IMR-90 (cell line): ENCODE measurements at regions not wholly inside any gene's neighbourhood (a gene's known extent, or its start where the extent isn't known, plus 50 kb on each side); places are given as distances from the start of the nearest gene placed in this dataset.
A peak's percentile ranks its signal among the peaks of the same experiment; 100 is the strongest.

Experiments used
- ATAC-seq: fragments of 200-7000 bp; cut with Tn5 transposase; 2 replicates; pipeline ENCODE4 v1.9.1; 2020; ENCODE audit warnings: low read depth, mild to moderate bottlenecking, moderate library complexity
- BruUV-seq: library from RNA; stranded (reverse); fragments of 400-500 nt; replicated peaks from 2 replicates; lab custom pipeline; 2021; lab: Mats Ljungman, UMichigan
- CTCF ChIA-PET: fragments of 300-600 bp; formaldehyde crosslinking; extraction: SDS; loops from one replicate; lab custom pipeline; 2021; ENCODE audit warnings: antibody characterized with exemption; lab: Yijun Ruan, JAX
- POLR2A ChIA-PET: fragments of 300-600 bp; sonication (Branson Sonifier 250); formaldehyde crosslinking; loops from one replicate; lab custom pipeline; 2022; ENCODE audit warnings: antibody characterized with exemption; ENCODE audit not compliant: unreplicated experiment; lab: Charles Lee
- DNase-seq: peaks from one replicate; pipeline ENCODE4 v3.0.0; 2013
- H2AFZ ChIP-seq: replicated peaks from 2 replicates; pipeline ENCODE3; 2013; ENCODE audit warnings: low read length, mild to moderate bottlenecking; ENCODE audit not compliant: poor library complexity
- H2AK5ac ChIP-seq: 2 replicates; pipeline ENCODE4 v1.6.1; 2013; ENCODE audit warnings: low read depth, low read length, inconsistent platforms
- H2AK9ac ChIP-seq: replicated peaks from 2 replicates; pipeline ENCODE3; 2013; ENCODE audit warnings: mild to moderate bottlenecking, low read depth, low read length, moderate library complexity; ENCODE audit not compliant: poor library complexity
- H2BK120ac ChIP-seq: 2 replicates; pipeline ENCODE4 v1.6.1; 2013; ENCODE audit warnings: low read depth, low read length, inconsistent platforms
- H2BK15ac ChIP-seq: 3 replicates; pipeline ENCODE4 v1.6.1; 2013; ENCODE audit warnings: low read depth, low read length, inconsistent platforms
- H2BK20ac ChIP-seq: 2 replicates; pipeline ENCODE4 v1.6.1; 2013; ENCODE audit warnings: low read depth, mild to moderate bottlenecking, inconsistent platforms, low read length, moderate library complexity
- H2BK5ac ChIP-seq: 2 replicates; pipeline ENCODE4 v1.6.1; 2013; ENCODE audit warnings: mild to moderate bottlenecking, low read depth, low read length, inconsistent platforms; ENCODE audit not compliant: poor library complexity, severe bottlenecking
- H3K14ac ChIP-seq: replicated peaks from 2 replicates; pipeline ENCODE4 v1.6.1; 2013; ENCODE audit warnings: low read depth, low read length, inconsistent platforms
- H3K18ac ChIP-seq: 2 replicates; pipeline ENCODE4 v1.6.1; 2013; ENCODE audit warnings: low read depth, low read length, control low read depth
- H3K23ac ChIP-seq: 2 replicates; pipeline ENCODE4 v1.6.1; 2013; ENCODE audit warnings: low read depth, low read length, inconsistent platforms
- H3K27ac ChIP-seq: 2 replicates; pipeline ENCODE4 v1.5.1; 2013; ENCODE audit warnings: mild to moderate bottlenecking, control low read depth, low read length; ENCODE audit not compliant: insufficient read depth
- H3K27me3 ChIP-seq: 2 replicates; pipeline ENCODE4 v1.6.1; 2013; ENCODE audit warnings: low read length; ENCODE audit not compliant: control insufficient read depth, insufficient read depth
- H3K36me3 ChIP-seq: 2 replicates; pipeline ENCODE4 v1.6.1; 2013; ENCODE audit warnings: low read length, mixed read lengths; ENCODE audit not compliant: control insufficient read depth, insufficient read depth
- H3K4ac ChIP-seq: 2 replicates; pipeline ENCODE4 v1.6.1; 2013; ENCODE audit warnings: low read depth, low read length, inconsistent platforms
- H3K4me1 ChIP-seq: 2 replicates; pipeline ENCODE4 v1.6.1; 2013; ENCODE audit warnings: low read length, mixed read lengths; ENCODE audit not compliant: control insufficient read depth, insufficient read depth
- H3K4me2 ChIP-seq: 2 replicates; pipeline ENCODE4 v1.6.1; 2013; ENCODE audit warnings: low read depth, mild to moderate bottlenecking, control low read depth, low read length, moderate library complexity
- H3K4me3 ChIP-seq: 2 replicates; pipeline ENCODE4 v1.5.1; 2013; ENCODE audit warnings: low read depth, mild to moderate bottlenecking, control low read depth, low read length, moderate library complexity; ENCODE audit not compliant: insufficient read depth
- H3K56ac ChIP-seq: 2 replicates; pipeline ENCODE4 v1.6.1; 2013; ENCODE audit warnings: low read length, inconsistent platforms; ENCODE audit not compliant: insufficient read depth; ENCODE audit errors: extremely low read depth
- H3K79me1 ChIP-seq, 2 experiments: 2 replicates each; pipeline ENCODE4 v1.6.1; 2013; ENCODE audit warnings: low read length in 2 of 2, inconsistent platforms in 1 of 2, low read depth in 1 of 2
- H3K9ac ChIP-seq: 2 replicates; pipeline ENCODE4 v1.6.1; 2013; ENCODE audit warnings: low read depth, low read length, control low read depth
- H3K9me1 ChIP-seq: 2 replicates; pipeline ENCODE4 v1.6.1; 2013; ENCODE audit warnings: low read length, inconsistent platforms; ENCODE audit not compliant: insufficient read depth
- H3K9me3 ChIP-seq: 2 replicates; pipeline ENCODE4 v1.6.1; 2013; ENCODE audit warnings: low read length; ENCODE audit not compliant: control insufficient read depth, insufficient read depth
- H4K20me1 ChIP-seq: 2 replicates; pipeline ENCODE4 v1.6.1; 2013; ENCODE audit warnings: low read length, inconsistent platforms; ENCODE audit not compliant: insufficient read depth
- H4K5ac ChIP-seq: 2 replicates; pipeline ENCODE4 v1.6.1; 2013; ENCODE audit warnings: mild to moderate bottlenecking, low read depth, low read length, control low read depth
- H4K8ac ChIP-seq, 2 experiments: 2 replicates each; pipeline ENCODE4 v1.6.1; 2013; ENCODE audit warnings: low read depth in 2 of 2, low read length in 2 of 2, control low read depth in 1 of 2, inconsistent platforms in 1 of 2
- H4K91ac ChIP-seq: 2 replicates; pipeline ENCODE4 v1.6.1; 2013; ENCODE audit warnings: low read depth, low read length, inconsistent platforms; ENCODE audit not compliant: insufficient read depth
- MAFK ChIP-seq: IDR thresholded peaks from 2 replicates; pipeline ENCODE4 v1.6.1; 2012; ENCODE audit warnings: low read depth, low read length, improper control_type of control experiment
- NFE2L2 ChIP-seq: fragments of 150-350 bp; IDR thresholded peaks from 2 replicates; pipeline ENCODE4 v1.6.1; 2016; ENCODE audit warnings: low read depth, mild to moderate bottlenecking, low read length
- WGBS, 2 experiments: methylation state at CpG; one replicate each; pipeline versions ENCODE4 v1.1.5 to v1.1.7; 2013; ENCODE audit warnings: missing lambda C conversion rate in 2 of 2; ENCODE audit not compliant: insufficient read length in 1 of 2; ENCODE audit errors: extremely low coverage in 2 of 2; 5-methylcytosine and 5-hydroxymethylcytosine counted together
- dilution Hi-C: fragments of 300-500 bp; cut with HindIII; formaldehyde crosslinking; loops from one replicate; pipeline ENCODE4 v1.14.3; 2018; ENCODE audit warnings: low sequenced_read_pairs; ENCODE audit not compliant: unreplicated experiment
- in situ Hi-C: fragments of 300-500 bp; cut with MboI; formaldehyde crosslinking; loops from 3 replicates; pipeline ENCODE4 v1.14.3; 2019; ENCODE audit warnings: low sequenced_read_pairs, inconsistent platforms, mixed read lengths
- intact Hi-C: fragments of 100-400 bp; cut with micrococcal nuclease; formaldehyde crosslinking; loops from 2 replicates; pipeline ENCODE4 v1.10.0; 2022

DNA sequence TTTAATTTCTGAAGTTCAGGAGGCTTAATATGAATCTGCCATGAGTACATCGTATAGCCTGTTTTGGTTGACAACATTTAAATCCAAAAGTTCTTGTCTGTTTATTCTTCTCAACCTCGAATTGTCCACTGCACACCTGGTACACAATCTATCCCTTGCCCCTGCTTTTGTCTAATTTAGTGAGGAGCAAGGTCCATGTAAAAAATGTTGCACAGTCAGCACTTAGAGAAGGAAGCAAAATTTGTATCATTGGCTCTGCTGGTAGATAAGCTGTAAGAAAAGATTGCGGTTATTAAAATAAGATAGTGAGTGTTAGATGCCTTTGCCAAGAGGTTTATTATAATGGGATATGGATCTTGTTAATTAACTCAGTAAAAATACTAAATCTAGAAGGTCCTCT lies 761.5 kb downstream of the RAPGEF2 start:
- Histone ChIP-seq H2BK5ac (no peak overlapping the region), H3K27ac (no peak overlapping the region), H3K27me3 (no peaks in the 10 kb centered on the region), H4K20me1 (no peaks in the 10 kb centered on the region), H3K23ac (no peak overlapping the region), H2AK9ac (no peak overlapping the region), H3K14ac (no peak overlapping the region), H4K91ac (no peak overlapping the region), H3K36me3 (no peaks in the 10 kb centered on the region), H3K18ac (no peak overlapping the region), H2AK5ac (no peak overlapping the region), H3K4me2 (no peak overlapping the region), H3K4me1 (no peaks in the 10 kb centered on the region), H3K56ac (no peak overlapping the region), H2BK120ac (no peak overlapping the region), H3K9me1 (no peaks in the 10 kb centered on the region), H4K8ac (no peak overlapping the region), H3K4me3 (no peak overlapping the region), H4K5ac (no peak overlapping the region), H3K9ac (no peak overlapping the region), H3K9me3 (peaks cover 2% of the 10 kb centered on the region; the same call in 1 of the 2 replicates), H2BK15ac (no peak overlapping the region), H2BK20ac (no peak overlapping the region), H3K79me1 (no peaks in the 10 kb centered on the region), H3K4ac (no peak overlapping the region), H2AFZ (no peak overlapping the region)
- ChIA-PET POLR2A (no interaction called here), CTCF (no interaction called here)
- DNase-seq (no peak), ATAC-seq (no peak)
- dilution Hi-C loops, result no loop called here
- BruUV-seq, result no TSS peak
- TF ChIP-seq NFE2L2 (no peak), MAFK (peak; percentile 87)
- in situ Hi-C loops, result no loop called here
- WGBS, 2 experiments, result no CpG with 5 or more reads among the region's 3 CpGs
- intact Hi-C loops, result no loop called here
